H1 (cell line): ENCODE measurements at regions not wholly inside any gene's neighbourhood (a gene's known extent, or its start where the extent isn't known, plus 50 kb on each side); places are given as distances from the start of the nearest gene placed in this dataset. TPM values are rescaled to one million over a fixed set of nuclear protein-coding genes. Genes with fewer than 3 reads are reported as not detected.

Experiments
- CTCF ChIA-PET: fragments of 300-600 bp; sonication (Branson Sonifier 250); formaldehyde crosslinking; loops from one replicate; lab custom pipeline; 2021; ENCODE audit not compliant: partially characterized antibody; lab: Charles Lee
- POLR2A ChIA-PET: fragments of 300-600 bp; sonication (Branson Sonifier 250); formaldehyde crosslinking; loops from one replicate; lab custom pipeline; 2021; ENCODE audit warnings: inconsistent platforms; ENCODE audit not compliant: partially characterized antibody; lab: Charles Lee
- DNase-seq, 2 experiments: peaks; one replicate each; pipeline versions ENCODE4 v3.0.0 to v3.0.0-alpha.2; 2010 to 2022; ENCODE audit warnings: low spot score in 2 of 2, low read depth in 1 of 2, mixed read lengths in 1 of 2
- FAIRE-seq: peaks from 2 replicates; lab custom pipeline; 2011; peaks lifted over from hg19 to GRCh38; lab: Jason Lieb, UNC
- H2AFZ ChIP-seq: 2 replicates; pipeline ENCODE4 v1.8.1; 2012; ENCODE audit warnings: low read length, inconsistent platforms
- H2AK5ac ChIP-seq: 2 replicates; pipeline ENCODE4 v1.6.1; 2013; ENCODE audit warnings: low read depth, low read length
- H2BK120ac ChIP-seq: replicated peaks from 2 replicates; pipeline ENCODE3; 2013; ENCODE audit warnings: low read depth, low read length, inconsistent platforms
- H2BK12ac ChIP-seq: 2 replicates; pipeline ENCODE4 v1.6.1; 2013; ENCODE audit warnings: low read depth, low read length
- H2BK15ac ChIP-seq: 2 replicates; pipeline ENCODE4 v1.6.1; 2013; ENCODE audit warnings: low read length
- H2BK20ac ChIP-seq: 2 replicates; pipeline ENCODE4 v1.6.1; 2013; ENCODE audit warnings: low read length
- H2BK5ac ChIP-seq: 2 replicates; pipeline ENCODE4 v1.6.1; 2013; ENCODE audit warnings: low read depth, low read length
- H3K14ac ChIP-seq: 2 replicates; pipeline ENCODE4 v1.6.1; 2013; ENCODE audit warnings: inconsistent platforms; ENCODE audit not compliant: insufficient read length
- H3K18ac ChIP-seq: 2 replicates; pipeline ENCODE4 v1.6.1; 2013; ENCODE audit warnings: low read length; ENCODE audit errors: extremely low read depth
- H3K23ac ChIP-seq: 2 replicates; pipeline ENCODE4 v1.6.1; 2013; ENCODE audit warnings: inconsistent platforms; ENCODE audit not compliant: insufficient read length
- H3K23me2 ChIP-seq: 2 replicates; pipeline ENCODE4 v1.6.1; 2013; ENCODE audit warnings: low read depth, low read length
- H3K27ac ChIP-seq: 2 replicates; pipeline ENCODE4 v1.6.1; 2011; ENCODE audit warnings: low read depth, low read length, inconsistent platforms
- H3K27me3 ChIP-seq, 4 experiments: replicated peaks in 1 of 4; 1 replicate in 1 of 4; 2 replicates in 3 of 4; pipeline versions ENCODE4 v1.6.1 to v1.8.1; 2011 to 2013; ENCODE audit warnings: low read length in 3 of 4, mild to moderate bottlenecking in 3 of 4, inconsistent platforms in 2 of 4, mixed read lengths in 2 of 4, moderate library complexity in 1 of 4; ENCODE audit not compliant: control insufficient read depth in 3 of 4, insufficient read depth in 3 of 4; ENCODE audit errors: extremely low read depth in 1 of 4
- H3K36me3 ChIP-seq, 4 experiments: 2 replicates each; pipeline versions ENCODE4 v1.6.1 to v1.8.1; 2011 to 2013; ENCODE audit warnings: mild to moderate bottlenecking in 4 of 4, low read length in 3 of 4, moderate library complexity in 2 of 4, control low read depth in 1 of 4, inconsistent platforms in 1 of 4; ENCODE audit not compliant: insufficient read depth in 4 of 4, control insufficient read depth in 2 of 4
- H3K4ac ChIP-seq: replicated peaks from 2 replicates; pipeline ENCODE3; 2013; ENCODE audit warnings: low read length, low read depth, mixed read lengths, inconsistent platforms; ENCODE audit not compliant: insufficient read length
- H3K4me1 ChIP-seq, 4 experiments: replicated peaks in 1 of 4; 1 replicate in 1 of 4; 2 replicates in 3 of 4; pipeline versions ENCODE4 v1.6.1 to v1.8.1; 2011 to 2013; ENCODE audit warnings: low read length in 3 of 4, inconsistent platforms in 2 of 4, mixed read lengths in 1 of 4; ENCODE audit not compliant: insufficient read depth in 4 of 4, control insufficient read depth in 3 of 4
- H3K4me2 ChIP-seq, 2 experiments: 2 replicates each; pipeline versions ENCODE4 v1.6.1 to v1.8.1; 2011 to 2013; ENCODE audit warnings: low read depth in 2 of 2, low read length in 2 of 2, control low read depth in 1 of 2, inconsistent platforms in 1 of 2, mild to moderate bottlenecking in 1 of 2; ENCODE audit not compliant: insufficient read depth in 1 of 2
- H3K4me3 ChIP-seq, 4 experiments: fragments of 200-600, 300-600 bp in 1 of 4; sonication (generic), shearing (Covaris generic), sonication (Bioruptor Twin) in 1 of 4; 2 replicates each; pipeline versions ENCODE4 v1.5.1 to v1.8.1; 2011 to 2016; ENCODE audit warnings: low read length in 4 of 4, low read depth in 3 of 4, control low read depth in 2 of 4, inconsistent platforms in 2 of 4, mild to moderate bottlenecking in 2 of 4, mixed read lengths in 1 of 4, moderate library complexity in 1 of 4; ENCODE audit not compliant: insufficient read depth in 2 of 4; ENCODE audit errors: extremely low read depth in 1 of 4
- H3K56ac ChIP-seq: replicated peaks from 2 replicates; pipeline ENCODE3; 2013; ENCODE audit warnings: low read depth, mild to moderate bottlenecking, mixed read lengths, low read length, inconsistent platforms; ENCODE audit not compliant: insufficient read length
- H3K79me1 ChIP-seq: 2 replicates; pipeline ENCODE4 v1.6.1; 2013; ENCODE audit warnings: low read depth, low read length, control low read depth
- H3K79me2 ChIP-seq, 2 experiments: 2 replicates each; pipeline versions ENCODE4 v1.6.1 to v1.8.1; 2012 to 2013; ENCODE audit warnings: low read length in 2 of 2, mild to moderate bottlenecking in 2 of 2, inconsistent platforms in 1 of 2; ENCODE audit not compliant: insufficient read depth in 2 of 2, control insufficient read depth in 1 of 2
- H3K9ac ChIP-seq, 4 experiments: replicated peaks in 1 of 4; 1 replicate in 1 of 4; 2 replicates in 3 of 4; pipeline versions ENCODE4 v1.6.1 to v1.8.1; 2011 to 2013; ENCODE audit warnings: low read depth in 3 of 4, low read length in 3 of 4, control low read depth in 2 of 4, mild to moderate bottlenecking in 2 of 4, moderate library complexity in 2 of 4, inconsistent platforms in 1 of 4; ENCODE audit errors: extremely low read depth in 1 of 4
- H3K9me3 ChIP-seq, 2 experiments: 2 replicates each; pipeline versions ENCODE4 v1.6.1 to v1.8.1; 2012 to 2013; ENCODE audit warnings: mild to moderate bottlenecking in 2 of 2, moderate library complexity in 2 of 2, control low read depth in 1 of 2, inconsistent platforms in 1 of 2, low read depth in 1 of 2, low read length in 1 of 2, mixed read lengths in 1 of 2; ENCODE audit not compliant: insufficient read depth in 2 of 2
- H4K20me1 ChIP-seq, 2 experiments: replicated peaks in 1 of 2; 2 replicates each; pipeline versions ENCODE3 to v1.8.1; 2011 to 2013; ENCODE audit warnings: inconsistent platforms in 2 of 2, low read length in 2 of 2, mild to moderate bottlenecking in 1 of 2; ENCODE audit not compliant: insufficient read depth in 2 of 2, control insufficient read depth in 1 of 2
- H4K5ac ChIP-seq: 2 replicates; pipeline ENCODE4 v1.6.1; 2013; ENCODE audit warnings: low read length, low read depth, mixed read lengths, inconsistent platforms; ENCODE audit not compliant: insufficient read length
- H4K8ac ChIP-seq: 2 replicates; pipeline ENCODE4 v1.8.0; 2013; ENCODE audit warnings: mild to moderate bottlenecking, moderate library complexity, low read length, inconsistent platforms; ENCODE audit not compliant: insufficient read depth; ENCODE audit errors: extremely low read depth
- H4K91ac ChIP-seq: replicated peaks from 2 replicates; pipeline ENCODE3; 2013; ENCODE audit warnings: low read length, mixed read lengths, inconsistent platforms; ENCODE audit not compliant: insufficient read length
- CEBPB ChIP-seq: IDR thresholded peaks from 2 replicates; pipeline ENCODE4 v1.6.1; 2012; ENCODE audit warnings: low read depth, low read length
- PHF8 ChIP-seq: fragments of 200-600 bp; sonication (generic); conservative IDR thresholded peaks from 2 replicates; pipeline ENCODE4 v1.7.1; 2012; ENCODE audit warnings: low read depth, mild to moderate bottlenecking, inconsistent platforms, low read length, moderate library complexity
- WGBS, 2 experiments: shearing (Covaris generic) in 1 of 2; methylation state at CpG; one replicate each; pipeline versions ENCODE4 v1.1.6 to v1.1.7; 2013 to 2015; ENCODE audit warnings: low lambda C conversion rate in 2 of 2, mixed read lengths in 2 of 2, inconsistent platforms in 1 of 2, low coverage in 1 of 2, missing lambda C conversion rate in 1 of 2; ENCODE audit not compliant: insufficient replicate concordance in 2 of 2, insufficient coverage in 1 of 2, insufficient read length in 1 of 2; ENCODE audit errors: extremely low coverage in 1 of 2, missing lambda C conversion rate in 1 of 2; 5-methylcytosine and 5-hydroxymethylcytosine counted together
- small RNA-seq: library from polyadenylated mRNA; stranded (forward); fragments of <200 nt; extraction: miRNeasy Mini kit (QIAGEN cat#:217004); gene quantifications from one replicate; pipeline ENCODE3, GENCODE V24; 2013; ENCODE audit not compliant: insufficient read depth

DNA sequence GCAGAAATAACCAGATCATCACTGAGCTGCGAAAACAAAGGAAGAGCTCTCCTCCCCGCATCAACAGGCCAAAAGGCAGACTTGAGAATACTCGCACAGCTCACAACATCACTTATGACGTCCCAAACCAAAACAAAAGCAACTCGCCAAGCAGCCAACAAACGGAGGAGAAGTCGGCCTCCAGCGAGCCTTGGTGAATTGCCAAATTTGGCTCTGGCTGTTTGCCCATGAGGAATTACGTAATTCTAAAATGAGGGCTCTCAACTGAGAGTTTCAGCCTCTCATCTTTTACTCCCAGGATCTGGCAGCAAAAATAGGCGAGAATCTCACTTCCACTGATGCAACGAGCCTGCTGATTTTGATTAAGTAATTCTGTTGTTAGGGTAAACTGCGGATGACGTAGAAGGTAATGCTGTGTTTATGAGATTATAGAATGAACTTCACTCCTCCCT is 51.7 kb upstream of the SEMA6A start:
- Histone ChIP-seq H2BK5ac (no peak overlapping the region), H2BK12ac (no peak overlapping the region), H3K23ac (no peak overlapping the region), H2BK15ac (no peak overlapping the region), H2AK5ac (no peak overlapping the region), H2BK20ac (no peak overlapping the region), H3K4me2 (no peak overlapping the region), H3K36me3 (no peaks in the 10 kb centered on the region), H3K9ac (no peak overlapping the region), H2BK120ac (no peak overlapping the region), H3K14ac (no peak overlapping the region), H3K79me2 (no peaks in the 10 kb centered on the region), H3K27me3 (no peaks in the 10 kb centered on the region; a peak in 1 of 7 replicates), H4K91ac (no peak overlapping the region), H4K5ac (no peak overlapping the region), H3K27ac (no peak overlapping the region), H3K18ac (no peak overlapping the region), H3K23me2 (no peaks in the 10 kb centered on the region), H2AFZ (0 out of 2 replicates have a peak overlapping the region, but pooled peaks have one; percentile 31), H3K4me1 (peaks cover 0 to 12% (median 4%) of the 10 kb centered on the region in 4 experiments; a peak in 5 of 7 replicates), H3K4me3 (no peak overlapping the region), H3K4ac (no peak overlapping the region), H4K8ac (no peak overlapping the region; the same call in 1 of the 2 replicates), H3K79me1 (no peaks in the 10 kb centered on the region), H3K56ac (no peak overlapping the region), H3K9me3 (no peaks in the 10 kb centered on the region), H4K20me1 (no peaks in the 10 kb centered on the region)
- 87% methylated on average over 13 of the region's 13 CpGs; no CpG with 5 or more reads in 1 of the 2 experiments for WGBS, 2 experiments
- ChIA-PET POLR2A (no interaction called here), CTCF (interaction anchor here (1.1 to 1.7 kb wide), 3 partner anchors 12 to 29 kb away, joined by 3 to 5 read pairs (median 4); no protein-coding TSS in a partner anchor)
- DNase-seq (no peak), FAIRE-seq (no peak)
- TF ChIP-seq PHF8 (no peak), CEBPB (peak; percentile 18; the same call in 1 of the 2 replicates)
- TF ChIP-seq, all 59 proteins: peak for 1

Small RNA genes lying in the stretch of these regions (small RNA-seq; reads per million reads assigned to genes)
- gene AC093534.1 (not detected), gene RNU7-34P (not detected)
